Activated CD4-positive, CD25-positive, alpha-beta regulatory T cell (primary cell): ENCODE measurements at regions not wholly inside any gene's neighbourhood (a gene's known extent, or its start where the extent isn't known, plus 50 kb on each side); places are given as distances from the start of the nearest gene placed in this dataset.

Experiments
- DNase-seq, 4 experiments: peaks; one replicate each; lab custom pipeline; 2025; lab: John Stamatoyannopoulos, UW

DNA sequence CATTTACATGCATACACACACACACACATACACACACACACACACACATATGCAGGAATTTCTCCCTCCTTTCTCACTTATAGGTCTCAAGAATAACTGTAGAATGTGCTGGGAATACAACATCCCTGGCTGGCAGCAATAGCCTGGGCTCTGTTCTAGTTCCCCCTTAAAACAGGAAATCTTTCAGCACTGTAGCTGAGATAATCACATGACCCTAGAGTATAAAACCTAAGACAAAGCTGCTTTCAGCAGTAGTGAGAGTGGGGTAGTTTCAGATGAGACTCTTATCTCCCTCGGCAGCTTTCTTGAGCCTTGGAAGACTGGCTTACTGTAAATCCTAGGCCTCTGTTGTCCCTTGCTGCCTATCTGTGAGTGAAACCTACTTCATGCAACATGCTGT lies 137.4 kb upstream of the AKR1E2 start:
- DNase-seq: no peak

DNA sequence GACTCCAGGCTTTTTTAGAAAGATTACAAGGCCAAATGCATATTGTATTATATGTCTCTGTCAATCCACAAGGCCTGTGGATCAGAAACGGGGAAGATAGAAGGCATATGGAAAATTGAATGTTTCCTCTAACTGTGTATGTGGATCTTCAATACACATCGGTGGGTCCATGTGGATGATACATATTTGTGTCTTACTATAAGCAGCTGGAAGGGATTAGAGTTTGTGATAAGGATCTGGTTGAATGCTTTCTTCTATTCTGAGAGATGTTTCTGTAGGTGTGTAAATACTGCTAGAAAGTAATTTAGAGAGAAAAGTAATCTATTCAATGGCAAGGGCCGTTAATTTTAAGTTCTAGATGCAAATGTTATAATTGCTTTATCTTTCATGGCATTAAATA lies 137.8 kb upstream of the AKR1E2 start:
- no peak for DNase-seq

DNA sequence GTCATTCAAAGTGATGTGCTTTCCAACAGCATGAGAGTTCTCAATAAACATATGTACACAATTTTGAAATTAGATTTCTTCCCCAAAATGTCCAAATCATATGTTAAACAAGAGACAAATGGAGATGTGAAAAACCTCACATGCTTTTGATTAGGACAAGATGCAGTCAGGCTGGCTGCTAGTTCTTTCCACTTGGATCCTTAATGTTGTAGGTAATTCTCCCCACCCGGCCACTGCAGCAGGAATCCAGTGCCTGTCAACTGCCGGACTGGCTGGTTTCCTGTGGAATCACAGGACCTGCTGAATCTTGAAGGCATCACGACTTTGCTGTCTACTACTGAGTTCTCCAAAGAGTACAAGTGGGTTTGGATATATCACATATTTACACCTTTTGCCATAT lies 138.6 kb upstream of the AKR1E2 start:
- DNase-seq: no peak

GRCh38 chr10:4686644-4686996 lies 139.4 kb upstream of the AKR1E2 start:
- no peak for DNase-seq

DNA sequence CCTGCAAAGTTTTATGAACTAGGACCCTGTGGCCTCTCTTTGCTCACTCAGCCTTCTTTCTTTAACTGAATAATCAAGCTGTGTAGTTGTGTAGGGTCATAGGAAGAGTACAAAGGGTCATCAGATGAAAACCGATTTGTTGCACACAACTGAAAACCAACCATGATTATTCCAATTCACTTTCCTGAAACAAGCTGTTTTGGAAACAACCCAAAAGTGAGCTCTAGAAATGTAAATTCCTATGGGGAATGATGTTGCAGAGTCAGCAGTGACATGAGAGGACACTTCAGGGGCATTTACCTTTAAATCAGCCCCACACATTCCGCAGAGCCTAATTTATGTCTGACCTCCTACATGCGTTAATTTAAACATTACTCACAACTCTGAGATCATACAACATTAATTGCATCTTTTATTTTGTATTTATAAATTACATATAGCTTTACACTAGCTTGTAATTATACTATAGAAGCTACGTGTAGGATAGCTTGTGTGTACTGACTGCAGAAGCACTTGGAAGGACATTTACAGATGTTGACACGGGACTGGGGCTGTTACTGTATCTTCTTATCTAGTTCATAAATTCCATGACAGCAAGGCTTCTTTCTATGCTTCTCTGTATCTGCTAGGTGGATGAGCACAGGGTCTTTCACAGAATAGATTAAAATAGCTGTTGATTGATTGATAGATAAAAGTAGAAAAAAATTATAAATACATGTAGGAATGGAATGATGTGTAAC lies 139.9 kb upstream of the AKR1E2 start:
- no peak for DNase-seq

GRCh38 chr10:4685491-4685890 lies 140.5 kb upstream of the AKR1E2 start:
- DNase-seq: no peak

- DNase-seq: no peak
These were observed 141.6 kb upstream of the AKR1E2 start for GRCh38 chr10:4684434-4684833.

GRCh38 chr10:4683838-4684237 lies 142.2 kb upstream of the AKR1E2 start:
- DNase-seq: no peak

GRCh38 chr10:4683137-4683536 lies 142.9 kb upstream of the AKR1E2 start:
- DNase-seq: no peak

- no peak for DNase-seq
These were observed 146.9 kb upstream of the AKR1E2 start for GRCh38 chr10:4678951-4679671.

DNA sequence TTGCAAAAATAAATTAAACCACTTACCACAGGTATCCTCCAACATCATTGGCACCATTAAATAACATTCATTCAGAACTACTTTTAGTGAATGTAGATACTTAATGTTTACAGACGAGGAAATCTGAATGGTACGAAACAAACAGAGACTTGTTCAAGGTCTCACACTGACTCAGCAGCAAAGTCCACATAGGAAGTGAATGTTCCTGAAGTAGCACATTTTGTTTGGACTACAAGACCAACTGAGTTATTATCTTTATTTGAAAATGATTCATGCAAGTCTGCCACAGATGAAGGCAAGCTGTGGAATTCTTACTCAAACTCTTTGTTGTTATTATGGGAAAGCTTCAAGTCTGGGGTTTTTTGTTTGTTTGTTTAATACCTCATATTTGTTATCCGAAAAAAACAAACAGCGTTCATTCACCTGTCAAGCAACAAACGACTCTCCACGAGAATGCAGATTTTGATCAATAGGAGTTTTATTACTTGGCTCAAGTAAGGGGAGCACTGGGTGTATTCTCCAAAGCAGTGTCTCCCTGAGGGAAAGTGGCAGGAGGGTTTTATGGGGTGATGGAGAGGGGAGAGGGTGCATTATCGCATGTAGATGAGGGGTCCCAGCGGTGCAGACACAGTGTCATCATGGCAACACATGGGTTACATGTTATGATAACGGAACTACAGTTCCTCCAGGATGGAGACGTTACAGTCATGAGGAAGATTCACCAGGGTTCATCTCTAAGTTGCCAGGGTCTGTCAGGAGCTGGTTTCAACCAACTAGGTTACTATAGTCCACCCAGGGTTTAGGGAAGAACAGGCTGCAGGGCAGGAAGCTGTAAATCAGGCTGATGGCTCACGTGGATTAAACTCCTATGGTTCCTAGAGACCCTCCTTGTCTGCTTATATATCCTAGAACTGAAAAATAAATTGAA lies 147.7 kb upstream of the AKR1E2 start:
- no peak for DNase-seq

GRCh38 chr10:4677296-4678021 lies 148.5 kb upstream of the AKR1E2 start:
- no peak for DNase-seq

DNA sequence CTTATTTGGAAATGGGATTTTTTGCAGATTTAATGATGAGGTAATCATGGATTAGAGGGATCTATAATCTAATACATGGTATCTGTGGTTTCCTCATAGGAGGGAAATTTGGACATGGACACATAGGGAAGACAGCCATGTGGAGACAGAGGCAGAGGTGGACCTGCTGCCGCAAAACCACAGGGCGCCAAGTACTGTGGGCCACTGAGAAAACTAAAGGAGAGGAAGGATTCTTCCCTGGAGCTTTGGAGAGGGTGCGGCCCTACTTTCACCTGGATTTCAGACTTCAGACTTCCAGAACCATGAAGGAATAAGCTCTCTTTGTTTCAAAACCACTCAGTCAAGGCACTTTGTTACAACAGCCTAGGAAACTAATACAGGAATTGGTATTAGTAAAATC lies 149.4 kb upstream of the AKR1E2 start:
- DNase-seq: no peak

GRCh38 chr10:4675808-4676207 lies 150.2 kb upstream of the AKR1E2 start:
- no peak for DNase-seq

DNA sequence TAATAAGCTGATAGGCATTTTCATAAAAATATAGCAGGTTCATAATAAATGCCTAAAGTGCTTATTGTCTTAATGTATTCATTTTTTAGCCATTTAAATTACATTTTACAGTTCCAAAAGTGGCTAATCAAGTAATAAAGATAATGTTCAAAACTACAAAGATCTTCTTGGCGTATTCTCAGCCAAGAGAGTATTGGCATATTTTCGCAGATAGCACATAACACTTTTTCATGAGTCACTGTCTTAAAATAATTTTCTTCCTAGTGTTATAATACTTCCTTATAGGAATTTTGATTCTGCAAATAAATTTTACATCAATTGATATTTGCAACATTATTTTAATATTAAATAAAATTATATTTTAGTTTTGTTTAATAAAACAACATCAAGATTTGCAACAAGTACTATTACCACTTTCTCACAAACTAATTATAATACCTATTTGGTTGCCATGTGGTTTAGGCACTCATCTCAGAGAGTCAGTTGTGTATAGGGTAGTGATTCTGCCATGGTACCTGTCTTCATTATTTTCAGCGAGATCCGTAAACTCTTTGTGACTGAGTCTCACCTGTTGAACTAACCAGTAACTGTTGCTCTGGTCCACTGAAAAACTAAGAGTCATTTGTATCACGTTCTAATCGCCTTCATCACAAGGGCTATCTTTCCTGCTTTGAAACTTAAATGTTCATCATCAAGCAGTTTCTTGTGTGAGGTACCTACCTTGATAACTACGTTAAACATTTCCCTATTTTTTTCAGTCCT lies 152.5 kb upstream of the AKR1E2 start:
- DNase-seq: no peak

DNA sequence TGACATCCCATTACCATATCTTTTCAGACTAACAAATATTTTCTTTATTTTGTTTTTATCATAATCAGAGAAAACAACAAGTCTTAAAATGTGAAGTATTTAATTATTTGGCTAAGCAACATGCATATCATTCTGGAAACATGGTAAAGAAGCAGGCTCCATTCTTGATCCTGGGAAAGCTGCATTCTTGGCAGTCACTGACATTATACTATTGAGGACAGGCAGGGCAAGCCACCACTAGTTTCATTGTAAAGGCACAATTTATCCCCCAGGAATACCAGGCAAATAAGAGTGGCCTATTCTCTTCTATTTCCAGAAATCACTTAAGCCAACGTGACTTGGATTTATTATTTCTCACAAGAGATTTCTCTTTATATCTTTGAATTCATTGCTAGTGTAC lies 153.8 kb upstream of the AKR1E2 start:
- no peak for DNase-seq

- no peak for DNase-seq
These were observed 154.4 kb upstream of the AKR1E2 start for GRCh38 chr10:4671451-4672145.

DNA sequence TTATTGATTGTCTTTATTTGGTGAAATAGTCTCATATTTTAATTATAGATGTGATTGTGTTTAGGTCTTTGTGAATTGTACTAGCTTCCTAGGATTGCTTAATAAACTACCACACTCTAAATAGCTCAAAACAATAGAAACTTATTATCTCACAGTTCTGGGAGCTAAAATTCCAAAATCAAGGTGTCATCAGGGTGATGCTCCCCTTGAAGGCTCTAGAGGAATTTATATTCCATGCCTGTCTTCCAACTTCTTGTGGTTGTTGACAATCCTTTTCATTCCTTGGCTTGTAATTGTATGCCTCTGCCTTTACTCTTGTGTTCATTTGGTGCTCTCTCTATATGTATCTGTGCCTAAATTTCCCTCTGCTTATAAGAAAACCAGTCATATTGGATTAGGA lies 155.3 kb upstream of the AKR1E2 start:
- no peak for DNase-seq

- DNase-seq: no peak
These were observed 156.4 kb upstream of the AKR1E2 start for GRCh38 chr10:4669585-4669984.

DNA sequence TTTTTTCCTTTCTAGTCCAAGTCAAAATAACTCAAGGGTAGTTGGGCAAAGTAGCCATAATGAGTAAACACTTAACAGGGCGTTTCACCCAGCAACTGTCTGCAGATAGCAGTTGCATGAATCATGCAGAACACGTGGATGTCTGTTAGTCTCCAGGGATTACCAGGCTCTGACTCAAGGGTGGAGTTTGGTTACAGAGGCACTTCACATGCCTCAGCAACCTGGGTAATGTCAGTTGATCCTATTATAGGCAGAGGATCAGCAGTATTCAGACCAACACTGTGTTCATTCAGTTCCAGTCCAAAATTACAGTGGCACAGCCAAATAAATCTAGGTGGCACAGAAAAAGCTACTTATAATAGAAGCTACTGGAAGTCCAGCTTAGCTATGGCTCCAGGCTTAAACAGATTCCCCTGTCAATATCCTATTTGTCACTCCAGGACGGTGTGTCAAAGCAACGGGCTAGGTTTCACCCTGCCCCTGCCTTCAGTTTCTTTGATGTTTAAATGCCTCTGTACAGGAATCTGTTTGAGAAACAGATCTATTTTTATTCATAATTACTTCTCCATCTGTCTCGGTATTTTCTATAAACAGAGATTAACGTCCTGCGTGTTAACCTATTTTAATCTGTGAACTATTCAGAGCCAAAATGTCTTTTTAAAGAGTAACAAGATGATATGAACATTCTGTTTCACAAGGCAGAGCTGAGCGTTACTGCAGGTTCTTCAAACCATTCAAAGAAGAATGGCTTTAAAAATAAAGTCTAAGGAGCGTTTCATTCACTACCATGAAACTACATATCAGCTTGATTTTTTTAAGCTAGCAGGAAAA lies 162.6 kb upstream of the AKR1E2 start:
- no peak for DNase-seq
